Neural cell (in vitro differentiated cells): ENCODE measurements at regions not wholly inside any gene's neighbourhood (a gene's known extent, or its start where the extent isn't known, plus 50 kb on each side); places are given as distances from the start of the nearest gene placed in this dataset.

Experiments
- H2AFZ ChIP-seq: fragments of 200-600, 300-800 bp; sonication (generic), shearing (Covaris generic); 2 replicates; pipeline ENCODE4 v1.6.0; 2014; ENCODE audit warnings: low read depth, mild to moderate bottlenecking, antibody characterized with exemption, low read length, moderate library complexity
- H3F3A ChIP-seq: fragments of 200-600 bp; shearing (Covaris generic); 2 replicates; pipeline ENCODE4 v1.6.1; 2016; ENCODE audit warnings: mild to moderate bottlenecking, moderate library complexity, mixed read lengths, antibody characterized with exemption, low read length; ENCODE audit not compliant: insufficient read depth, poor library complexity, severe bottlenecking
- H3K27ac ChIP-seq: fragments of 200-600, 300-800 bp; sonication (generic), shearing (Covaris generic); 2 replicates; pipeline ENCODE4 v1.5.1; 2014; ENCODE audit warnings: mild to moderate bottlenecking, low read length, moderate library complexity
- H3K27me3 ChIP-seq: fragments of 300-800, 200-600 bp; sonication (generic), shearing (Covaris generic); 2 replicates; pipeline ENCODE4 v1.6.0; 2014; ENCODE audit warnings: mild to moderate bottlenecking, low read depth, low read length, moderate library complexity; ENCODE audit not compliant: insufficient read depth
- H3K36me3 ChIP-seq: fragments of 300-800, 200-600 bp; sonication (generic), shearing (Covaris generic); 2 replicates; pipeline ENCODE4 v1.5.1; 2014; ENCODE audit warnings: mild to moderate bottlenecking, antibody characterized with exemption, low read length, moderate library complexity; ENCODE audit not compliant: insufficient read depth
- H3K4me2 ChIP-seq: fragments of 300-800, 200-600 bp; sonication (generic), shearing (Covaris generic); 2 replicates; pipeline ENCODE4 v1.6.0; 2014; ENCODE audit warnings: mild to moderate bottlenecking, low read length
- H3K4me3 ChIP-seq: fragments of 300-800, 200-600 bp; sonication (generic), shearing (Covaris generic); 2 replicates; pipeline ENCODE4 v1.5.1; 2014; ENCODE audit warnings: mild to moderate bottlenecking, low read length, moderate library complexity
- H3K79me2 ChIP-seq: fragments of 200-600 bp; shearing (Covaris generic); replicated peaks from 2 replicates; pipeline ENCODE4 v1.6.0; 2014; ENCODE audit warnings: mild to moderate bottlenecking, low read length, moderate library complexity; ENCODE audit not compliant: insufficient read depth
- H3K9ac ChIP-seq: fragments of 300-800, 200-600 bp; sonication (generic), shearing (Covaris generic); 2 replicates; pipeline ENCODE4 v1.6.1; 2016; ENCODE audit warnings: mild to moderate bottlenecking, low read length, mixed read lengths
- H3K9me2 ChIP-seq: fragments of 200-600 bp; shearing (Covaris generic); 2 replicates; pipeline ENCODE4 v1.6.1; 2016; ENCODE audit warnings: mild to moderate bottlenecking, low read length, mixed read lengths; ENCODE audit not compliant: insufficient read depth
- H3K9me3 ChIP-seq: fragments of 200-600, 300-800 bp; sonication (generic), shearing (Covaris generic); 2 replicates; pipeline ENCODE4 v1.6.1; 2016; ENCODE audit warnings: mild to moderate bottlenecking, mixed run types, low read length, moderate library complexity, mixed read lengths
- H4K20me1 ChIP-seq: fragments of 200-600 bp; shearing (Covaris generic); 2 replicates; pipeline ENCODE4 v1.6.1; 2016; ENCODE audit warnings: mild to moderate bottlenecking, mixed run types; ENCODE audit not compliant: insufficient read depth
- EP300 ChIP-seq: fragments of 450-650 bp; conservative IDR thresholded peaks from 2 replicates; pipeline ENCODE4 v1.6.1; 2014; ENCODE audit warnings: antibody characterized with exemption, mild to moderate bottlenecking, moderate library complexity; ENCODE audit not compliant: poor library complexity, severe bottlenecking
- EZH2 ChIP-seq: fragments of 200-600, 300-800 bp; shearing (Covaris generic), sonication (generic); IDR thresholded peaks from 2 replicates; pipeline ENCODE4 v1.6.1; 2014; ENCODE audit warnings: antibody characterized with exemption, low read length, borderline replicate concordance, mild to moderate bottlenecking; ENCODE audit not compliant: insufficient read depth, poor library complexity, severe bottlenecking
- MXI1 ChIP-seq: fragments of 450-650 bp; conservative IDR thresholded peaks from 2 replicates; pipeline ENCODE4 v1.6.1; 2014; ENCODE audit warnings: antibody characterized with exemption, mild to moderate bottlenecking; ENCODE audit not compliant: poor library complexity, severe bottlenecking
- POLR2AphosphoS5 ChIP-seq: IDR thresholded peaks from 2 replicates; pipeline ENCODE4 v1.6.1; 2012
- RAD21 ChIP-seq: fragments of 450-650 bp; conservative IDR thresholded peaks from 2 replicates; pipeline ENCODE4 v1.6.1; 2014; ENCODE audit warnings: antibody characterized with exemption, mild to moderate bottlenecking, moderate library complexity
- REST ChIP-seq: IDR thresholded peaks from 2 replicates; pipeline ENCODE4 v1.6.1; 2012; ENCODE audit warnings: borderline replicate concordance
- SMC3 ChIP-seq: fragments of 450-650 bp; conservative IDR thresholded peaks from 2 replicates; pipeline ENCODE4 v1.6.1; 2014; ENCODE audit warnings: antibody characterized with exemption, mild to moderate bottlenecking, moderate library complexity; ENCODE audit not compliant: poor library complexity
- TAF1 ChIP-seq: IDR thresholded peaks from 2 replicates; pipeline ENCODE4 v1.6.1; 2012; ENCODE audit warnings: low read depth
- TF ChIP-seq, protein P1 (sequence below): fragments of 450-650 bp; IDR thresholded peaks from 2 replicates; pipeline ENCODE4 v1.5.1; 2014; ENCODE audit warnings: antibody characterized with exemption, mild to moderate bottlenecking, moderate library complexity; ENCODE audit not compliant: poor library complexity, severe bottlenecking

DNA sequence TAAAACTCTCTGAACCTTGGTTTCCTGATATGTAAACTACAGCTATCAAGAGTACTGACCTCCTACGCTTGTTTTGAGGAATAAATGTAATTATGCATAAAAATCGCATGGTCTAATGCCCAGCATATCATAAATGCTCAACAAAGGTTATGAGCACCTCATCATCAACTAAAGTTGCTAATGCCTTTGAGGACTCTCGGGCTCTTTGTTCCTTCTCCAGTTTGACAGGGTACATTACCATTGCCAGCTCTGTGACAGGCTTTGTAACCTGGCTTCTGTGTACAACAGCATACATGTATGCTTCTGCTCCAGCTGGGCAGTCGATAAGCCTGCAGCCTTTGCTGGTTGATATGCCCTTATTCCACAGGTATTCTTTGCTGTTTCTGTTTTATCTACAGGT, 95.2 kb downstream of the C9orf152 start:
- no peaks in the 10 kb centered on the region for H3K9me3 ChIP-seq
- H3K4me3 ChIP-seq, result no peak overlapping the region
- no peaks in the 10 kb centered on the region for H4K20me1 ChIP-seq
- H3K27ac ChIP-seq, result no peak overlapping the region
- no peaks in the 10 kb centered on the region for H3K36me3 ChIP-seq
- no peaks in the 10 kb centered on the region for H3F3A ChIP-seq
- no peaks in the 10 kb centered on the region for H3K9me2 ChIP-seq
- no peak overlapping the region for H3K4me2 ChIP-seq
- no peak overlapping the region for H3K9ac ChIP-seq
- H3K79me2 ChIP-seq, result no peaks in the 10 kb centered on the region
- TF ChIP-seq RAD21 (no peak), REST (no peak), MXI1 (no peak), TAF1 (no peak), POLR2AphosphoS5 (no peak), EZH2 (no peak), EP300 (no peak), SMC3 (no peak)
- TF ChIP-seq, protein P1, sequence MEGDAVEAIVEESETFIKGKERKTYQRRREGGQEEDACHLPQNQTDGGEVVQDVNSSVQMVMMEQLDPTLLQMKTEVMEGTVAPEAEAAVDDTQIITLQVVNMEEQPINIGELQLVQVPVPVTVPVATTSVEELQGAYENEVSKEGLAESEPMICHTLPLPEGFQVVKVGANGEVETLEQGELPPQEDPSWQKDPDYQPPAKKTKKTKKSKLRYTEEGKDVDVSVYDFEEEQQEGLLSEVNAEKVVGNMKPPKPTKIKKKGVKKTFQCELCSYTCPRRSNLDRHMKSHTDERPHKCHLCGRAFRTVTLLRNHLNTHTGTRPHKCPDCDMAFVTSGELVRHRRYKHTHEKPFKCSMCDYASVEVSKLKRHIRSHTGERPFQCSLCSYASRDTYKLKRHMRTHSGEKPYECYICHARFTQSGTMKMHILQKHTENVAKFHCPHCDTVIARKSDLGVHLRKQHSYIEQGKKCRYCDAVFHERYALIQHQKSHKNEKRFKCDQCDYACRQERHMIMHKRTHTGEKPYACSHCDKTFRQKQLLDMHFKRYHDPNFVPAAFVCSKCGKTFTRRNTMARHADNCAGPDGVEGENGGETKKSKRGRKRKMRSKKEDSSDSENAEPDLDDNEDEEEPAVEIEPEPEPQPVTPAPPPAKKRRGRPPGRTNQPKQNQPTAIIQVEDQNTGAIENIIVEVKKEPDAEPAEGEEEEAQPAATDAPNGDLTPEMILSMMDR, result no peak
- no peak overlapping the region for H2AFZ ChIP-seq
- no peaks in the 10 kb centered on the region for H3K27me3 ChIP-seq

DNA sequence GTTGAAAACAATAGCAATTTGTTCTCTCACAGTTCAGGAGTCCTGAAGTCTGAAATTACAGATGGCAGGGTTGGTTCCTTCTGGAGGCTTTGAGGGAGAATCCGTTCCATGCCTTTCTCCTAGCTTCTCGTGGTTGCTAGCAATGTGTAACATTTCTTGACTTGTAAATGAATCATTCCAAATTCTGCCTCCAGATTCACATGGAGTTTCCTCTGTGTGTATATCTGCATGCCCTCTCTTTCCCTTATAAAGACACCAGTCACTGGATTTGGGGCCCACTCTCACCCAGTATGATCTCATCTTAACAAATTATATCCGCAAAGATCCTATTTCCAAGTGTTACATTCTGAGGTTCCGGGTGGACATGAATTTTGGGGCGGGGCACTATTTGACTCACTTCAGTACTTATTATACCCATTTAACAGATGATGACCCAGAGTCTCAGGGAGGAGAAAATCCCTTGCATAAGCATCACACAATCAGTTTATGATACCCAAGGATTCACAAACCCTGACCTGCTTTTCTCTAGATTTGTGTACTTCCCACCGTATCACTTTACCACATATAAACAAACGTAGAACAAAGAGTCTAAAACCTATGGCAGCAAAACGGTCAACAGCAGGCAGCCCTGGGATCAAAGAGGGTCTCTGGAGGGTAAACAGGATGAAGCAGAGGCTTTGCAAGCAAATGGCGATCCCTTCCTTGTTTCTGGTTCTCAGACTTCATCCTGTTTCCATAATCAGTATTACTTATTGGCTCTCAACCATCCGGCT, 93.7 kb downstream of the C9orf152 start:
- Histone ChIP-seq H3K9ac (no peak overlapping the region), H2AFZ (no peak overlapping the region), H3K27ac (no peak overlapping the region), H3K4me2 (no peak overlapping the region), H3K9me2 (no peaks in the 10 kb centered on the region), H3K27me3 (no peaks in the 10 kb centered on the region), H3K36me3 (no peaks in the 10 kb centered on the region), H3K9me3 (no peaks in the 10 kb centered on the region), H4K20me1 (no peaks in the 10 kb centered on the region), H3K4me3 (no peak overlapping the region), H3K79me2 (no peaks in the 10 kb centered on the region), H3F3A (no peaks in the 10 kb centered on the region)
- TF ChIP-seq EP300, result no peak
- no peak for TF ChIP-seq MXI1
- no peak for TF ChIP-seq EZH2
- no peak for TF ChIP-seq TAF1
- TF ChIP-seq POLR2AphosphoS5, result no peak
- TF ChIP-seq, protein P1, result no peak
- no peak for TF ChIP-seq RAD21
- no peak for TF ChIP-seq REST
- no peak for TF ChIP-seq SMC3
